Fibroblast of pulmonary artery (primary cell): ENCODE measurements at regions not wholly inside any gene's neighbourhood (a gene's known extent, or its start where the extent isn't known, plus 50 kb on each side); places are given as distances from the start of the nearest gene placed in this dataset.

Experiments
- DNase-seq: peaks from one replicate; pipeline ENCODE4 v3.0.0-alpha.2; 2010; ENCODE audit warnings: low read depth
- H3K4me3 ChIP-seq: replicated peaks from 2 replicates; pipeline ENCODE4 v1.5.1; 2011; ENCODE audit warnings: low read depth, mild to moderate bottlenecking, control low read depth, low read length, moderate library complexity
- CTCF ChIP-seq: IDR thresholded peaks from 2 replicates; pipeline ENCODE4 v1.5.1; 2011; ENCODE audit warnings: mild to moderate bottlenecking, control low read depth, low read length, inconsistent platforms; ENCODE audit errors: missing control alignments

- TF ChIP-seq CTCF: no peak
- no peak for DNase-seq
- H3K4me3 ChIP-seq: no peak overlapping the region
Observed at GRCh38 chr5:84618262-84618661, 233.6 kb upstream of the EDIL3 start.

- TF ChIP-seq CTCF: no peak
- no peak overlapping the region for H3K4me3 ChIP-seq
- DNase-seq: no peak
Observed at GRCh38 chr5:84614906-84615305, 230.2 kb upstream of the EDIL3 start.

GRCh38 chr5:84606784-84607183, 222.1 kb upstream of the EDIL3 start:
- no peak for TF ChIP-seq CTCF
- no peak for DNase-seq
- H3K4me3 ChIP-seq: no peak overlapping the region

- no peak for DNase-seq
- TF ChIP-seq CTCF: no peak
- H3K4me3 ChIP-seq: no peak overlapping the region
Observed at GRCh38 chr5:84605241-84605640, 220.6 kb upstream of the EDIL3 start.

GRCh38 chr5:84603568-84604185, 219.0 kb upstream of the EDIL3 start:
- TF ChIP-seq CTCF: no peak
- no peak overlapping the region for H3K4me3 ChIP-seq
- peak; percentile 60 for DNase-seq

GRCh38 chr5:84602371-84602771, 217.7 kb upstream of the EDIL3 start:
- no peak for TF ChIP-seq CTCF
- no peak for DNase-seq
- H3K4me3 ChIP-seq: no peak overlapping the region

- H3K4me3 ChIP-seq: no peak overlapping the region
- TF ChIP-seq CTCF: no peak
Observed at GRCh38 chr5:84599964-84600363, 215.3 kb upstream of the EDIL3 start.

More at GRCh38 chr5:84599964-84600363, 215.3 kb upstream of the EDIL3 start:
- no peak for DNase-seq
